H1 (cell line): ENCODE measurements at regions not wholly inside any gene's neighbourhood (a gene's known extent, or its start where the extent isn't known, plus 50 kb on each side); places are given as distances from the start of the nearest gene placed in this dataset.

Experiments used
- CTCF ChIA-PET: fragments of 300-600 bp; sonication (Branson Sonifier 250); formaldehyde crosslinking; loops from one replicate; lab custom pipeline; 2021; ENCODE audit not compliant: partially characterized antibody; lab: Charles Lee
- POLR2A ChIA-PET: fragments of 300-600 bp; sonication (Branson Sonifier 250); formaldehyde crosslinking; loops from one replicate; lab custom pipeline; 2021; ENCODE audit warnings: inconsistent platforms; ENCODE audit not compliant: partially characterized antibody; lab: Charles Lee
- DNase-seq, 2 experiments: peaks; one replicate each; pipeline versions ENCODE4 v3.0.0 to v3.0.0-alpha.2; 2010 to 2022; ENCODE audit warnings: low spot score in 2 of 2, low read depth in 1 of 2, mixed read lengths in 1 of 2
- FAIRE-seq: peaks from 2 replicates; lab custom pipeline; 2011; peaks lifted over from hg19 to GRCh38; lab: Jason Lieb, UNC
- H2AFZ ChIP-seq: 2 replicates; pipeline ENCODE4 v1.8.1; 2012; ENCODE audit warnings: low read length, inconsistent platforms
- H2AK5ac ChIP-seq: 2 replicates; pipeline ENCODE4 v1.6.1; 2013; ENCODE audit warnings: low read depth, low read length
- H2BK120ac ChIP-seq: replicated peaks from 2 replicates; pipeline ENCODE3; 2013; ENCODE audit warnings: low read depth, low read length, inconsistent platforms
- H2BK12ac ChIP-seq: 2 replicates; pipeline ENCODE4 v1.6.1; 2013; ENCODE audit warnings: low read depth, low read length
- H2BK15ac ChIP-seq: 2 replicates; pipeline ENCODE4 v1.6.1; 2013; ENCODE audit warnings: low read length
- H2BK20ac ChIP-seq: 2 replicates; pipeline ENCODE4 v1.6.1; 2013; ENCODE audit warnings: low read length
- H2BK5ac ChIP-seq: 2 replicates; pipeline ENCODE4 v1.6.1; 2013; ENCODE audit warnings: low read depth, low read length
- H3K14ac ChIP-seq: 2 replicates; pipeline ENCODE4 v1.6.1; 2013; ENCODE audit warnings: inconsistent platforms; ENCODE audit not compliant: insufficient read length
- H3K18ac ChIP-seq: 2 replicates; pipeline ENCODE4 v1.6.1; 2013; ENCODE audit warnings: low read length; ENCODE audit errors: extremely low read depth
- H3K23ac ChIP-seq: 2 replicates; pipeline ENCODE4 v1.6.1; 2013; ENCODE audit warnings: inconsistent platforms; ENCODE audit not compliant: insufficient read length
- H3K23me2 ChIP-seq: 2 replicates; pipeline ENCODE4 v1.6.1; 2013; ENCODE audit warnings: low read depth, low read length
- H3K27ac ChIP-seq: 2 replicates; pipeline ENCODE4 v1.6.1; 2011; ENCODE audit warnings: low read depth, low read length, inconsistent platforms
- H3K27me3 ChIP-seq, 4 experiments: replicated peaks in 1 of 4; 1 replicate in 1 of 4; 2 replicates in 3 of 4; pipeline versions ENCODE4 v1.6.1 to v1.8.1; 2011 to 2013; ENCODE audit warnings: low read length in 3 of 4, mild to moderate bottlenecking in 3 of 4, inconsistent platforms in 2 of 4, mixed read lengths in 2 of 4, moderate library complexity in 1 of 4; ENCODE audit not compliant: control insufficient read depth in 3 of 4, insufficient read depth in 3 of 4; ENCODE audit errors: extremely low read depth in 1 of 4
- H3K36me3 ChIP-seq, 4 experiments: 2 replicates each; pipeline versions ENCODE4 v1.6.1 to v1.8.1; 2011 to 2013; ENCODE audit warnings: mild to moderate bottlenecking in 4 of 4, low read length in 3 of 4, moderate library complexity in 2 of 4, control low read depth in 1 of 4, inconsistent platforms in 1 of 4; ENCODE audit not compliant: insufficient read depth in 4 of 4, control insufficient read depth in 2 of 4
- H3K4ac ChIP-seq: replicated peaks from 2 replicates; pipeline ENCODE3; 2013; ENCODE audit warnings: low read length, low read depth, mixed read lengths, inconsistent platforms; ENCODE audit not compliant: insufficient read length
- H3K4me1 ChIP-seq, 4 experiments: replicated peaks in 1 of 4; 1 replicate in 1 of 4; 2 replicates in 3 of 4; pipeline versions ENCODE4 v1.6.1 to v1.8.1; 2011 to 2013; ENCODE audit warnings: low read length in 3 of 4, inconsistent platforms in 2 of 4, mixed read lengths in 1 of 4; ENCODE audit not compliant: insufficient read depth in 4 of 4, control insufficient read depth in 3 of 4
- H3K4me2 ChIP-seq, 2 experiments: 2 replicates each; pipeline versions ENCODE4 v1.6.1 to v1.8.1; 2011 to 2013; ENCODE audit warnings: low read depth in 2 of 2, low read length in 2 of 2, control low read depth in 1 of 2, inconsistent platforms in 1 of 2, mild to moderate bottlenecking in 1 of 2; ENCODE audit not compliant: insufficient read depth in 1 of 2
- H3K4me3 ChIP-seq, 4 experiments: fragments of 200-600, 300-600 bp in 1 of 4; sonication (generic), shearing (Covaris generic), sonication (Bioruptor Twin) in 1 of 4; 2 replicates each; pipeline versions ENCODE4 v1.5.1 to v1.8.1; 2011 to 2016; ENCODE audit warnings: low read length in 4 of 4, low read depth in 3 of 4, control low read depth in 2 of 4, inconsistent platforms in 2 of 4, mild to moderate bottlenecking in 2 of 4, mixed read lengths in 1 of 4, moderate library complexity in 1 of 4; ENCODE audit not compliant: insufficient read depth in 2 of 4; ENCODE audit errors: extremely low read depth in 1 of 4
- H3K56ac ChIP-seq: replicated peaks from 2 replicates; pipeline ENCODE3; 2013; ENCODE audit warnings: low read depth, mild to moderate bottlenecking, mixed read lengths, low read length, inconsistent platforms; ENCODE audit not compliant: insufficient read length
- H3K79me1 ChIP-seq: 2 replicates; pipeline ENCODE4 v1.6.1; 2013; ENCODE audit warnings: low read depth, low read length, control low read depth
- H3K79me2 ChIP-seq, 2 experiments: 2 replicates each; pipeline versions ENCODE4 v1.6.1 to v1.8.1; 2012 to 2013; ENCODE audit warnings: low read length in 2 of 2, mild to moderate bottlenecking in 2 of 2, inconsistent platforms in 1 of 2; ENCODE audit not compliant: insufficient read depth in 2 of 2, control insufficient read depth in 1 of 2
- H3K9ac ChIP-seq, 4 experiments: replicated peaks in 1 of 4; 1 replicate in 1 of 4; 2 replicates in 3 of 4; pipeline versions ENCODE4 v1.6.1 to v1.8.1; 2011 to 2013; ENCODE audit warnings: low read depth in 3 of 4, low read length in 3 of 4, control low read depth in 2 of 4, mild to moderate bottlenecking in 2 of 4, moderate library complexity in 2 of 4, inconsistent platforms in 1 of 4; ENCODE audit errors: extremely low read depth in 1 of 4
- H3K9me3 ChIP-seq, 2 experiments: 2 replicates each; pipeline versions ENCODE4 v1.6.1 to v1.8.1; 2012 to 2013; ENCODE audit warnings: mild to moderate bottlenecking in 2 of 2, moderate library complexity in 2 of 2, control low read depth in 1 of 2, inconsistent platforms in 1 of 2, low read depth in 1 of 2, low read length in 1 of 2, mixed read lengths in 1 of 2; ENCODE audit not compliant: insufficient read depth in 2 of 2
- H4K20me1 ChIP-seq, 2 experiments: replicated peaks in 1 of 2; 2 replicates each; pipeline versions ENCODE3 to v1.8.1; 2011 to 2013; ENCODE audit warnings: inconsistent platforms in 2 of 2, low read length in 2 of 2, mild to moderate bottlenecking in 1 of 2; ENCODE audit not compliant: insufficient read depth in 2 of 2, control insufficient read depth in 1 of 2
- H4K5ac ChIP-seq: 2 replicates; pipeline ENCODE4 v1.6.1; 2013; ENCODE audit warnings: low read length, low read depth, mixed read lengths, inconsistent platforms; ENCODE audit not compliant: insufficient read length
- H4K8ac ChIP-seq: 2 replicates; pipeline ENCODE4 v1.8.0; 2013; ENCODE audit warnings: mild to moderate bottlenecking, moderate library complexity, low read length, inconsistent platforms; ENCODE audit not compliant: insufficient read depth; ENCODE audit errors: extremely low read depth
- H4K91ac ChIP-seq: replicated peaks from 2 replicates; pipeline ENCODE3; 2013; ENCODE audit warnings: low read length, mixed read lengths, inconsistent platforms; ENCODE audit not compliant: insufficient read length
- GABPA ChIP-seq: IDR thresholded peaks from 2 replicates; pipeline ENCODE4 v1.6.1; 2011; ENCODE audit warnings: mild to moderate bottlenecking, low read length, moderate library complexity, borderline replicate concordance; ENCODE audit not compliant: insufficient read depth
- GTF2F1 ChIP-seq: IDR thresholded peaks from 2 replicates; pipeline ENCODE4 v1.6.1; 2012; ENCODE audit warnings: low read depth, low read length, improper control_type of control experiment, borderline replicate concordance
- HDAC2 ChIP-seq, 2 experiments: fragments of 300-600 bp in 1 of 2; sonication (generic) in 1 of 2; IDR thresholded peaks; 2 replicates each; pipeline ENCODE4 v1.6.1; 2011 to 2012; ENCODE audit warnings: low read depth in 2 of 2, low read length in 2 of 2, mild to moderate bottlenecking in 2 of 2, moderate library complexity in 2 of 2, borderline replicate concordance in 1 of 2, inconsistent platforms in 1 of 2
- RAD21 ChIP-seq, 2 experiments: IDR thresholded peaks in 1 of 2; conservative IDR thresholded peaks in 1 of 2; 2 replicates each; pipeline ENCODE4 v1.6.1; 2011; ENCODE audit warnings: low read depth in 2 of 2, low read length in 2 of 2, improper control_type of control experiment in 1 of 2, inconsistent platforms in 1 of 2, mild to moderate bottlenecking in 1 of 2, moderate library complexity in 1 of 2
- RFX5 ChIP-seq: IDR thresholded peaks from 2 replicates; pipeline ENCODE4 v1.6.1; 2011; ENCODE audit warnings: low read depth, low read length, improper control_type of control experiment, borderline replicate concordance
- RXRA ChIP-seq: IDR thresholded peaks from 2 replicates; pipeline ENCODE4 v1.6.1; 2011; ENCODE audit warnings: low read depth, mild to moderate bottlenecking, low read length, moderate library complexity; ENCODE audit not compliant: insufficient read depth
- SP1 ChIP-seq: IDR thresholded peaks from 2 replicates; pipeline ENCODE4 v1.6.1; 2011; ENCODE audit warnings: low read depth, low read length
- TBP ChIP-seq: IDR thresholded peaks from 2 replicates; pipeline ENCODE4 v1.6.1; 2011; ENCODE audit warnings: low read depth, low read length, improper control_type of control experiment
- TEAD4 ChIP-seq: IDR thresholded peaks from 2 replicates; pipeline ENCODE4 v1.6.1; 2012; ENCODE audit warnings: low read depth, low read length, inconsistent platforms, mixed read lengths
- WGBS, 2 experiments: shearing (Covaris generic) in 1 of 2; methylation state at CpG; one replicate each; pipeline versions ENCODE4 v1.1.6 to v1.1.7; 2013 to 2015; ENCODE audit warnings: low lambda C conversion rate in 2 of 2, mixed read lengths in 2 of 2, inconsistent platforms in 1 of 2, low coverage in 1 of 2, missing lambda C conversion rate in 1 of 2; ENCODE audit not compliant: insufficient replicate concordance in 2 of 2, insufficient coverage in 1 of 2, insufficient read length in 1 of 2; ENCODE audit errors: extremely low coverage in 1 of 2, missing lambda C conversion rate in 1 of 2; 5-methylcytosine and 5-hydroxymethylcytosine counted together
- TF ChIP-seq, protein P1 (sequence below), 3 experiments: IDR thresholded peaks; 1 replicate in 2 of 3; 2 replicates in 1 of 3; pipeline versions ENCODE4 v1.5.1 to v1.6.1; 2011; ENCODE audit warnings: low read length in 3 of 3, mild to moderate bottlenecking in 3 of 3, inconsistent platforms in 2 of 3, low read depth in 1 of 3, moderate library complexity in 1 of 3; ENCODE audit not compliant: insufficient read depth in 1 of 3; ENCODE audit errors: control extremely low read depth in 1 of 3

- Histone ChIP-seq H4K5ac (no peak overlapping the region), H4K91ac (no peak overlapping the region), H3K27ac (no peak overlapping the region), H3K56ac (no peak overlapping the region), H3K27me3 (no peaks in the 10 kb centered on the region), H3K9me3 (no peaks in the 10 kb centered on the region), H4K8ac (no peak overlapping the region), H2AFZ (no peak overlapping the region), H3K4me1 (peaks cover 0 to 2% (median 0%) of the 10 kb centered on the region in 4 experiments; a peak in 1 of 7 replicates), H4K20me1 (no peaks in the 10 kb centered on the region), H3K23me2 (no peaks in the 10 kb centered on the region), H3K79me1 (no peaks in the 10 kb centered on the region), H2BK5ac (no peak overlapping the region), H2AK5ac (no peak overlapping the region), H3K23ac (no peak overlapping the region), H2BK20ac (no peak overlapping the region), H3K9ac (no peak overlapping the region), H3K79me2 (no peaks in the 10 kb centered on the region), H2BK15ac (no peak overlapping the region), H3K36me3 (no peaks in the 10 kb centered on the region), H2BK12ac (no peak overlapping the region), H3K4me2 (no peak overlapping the region), H3K14ac (no peak overlapping the region), H3K18ac (no peak overlapping the region), H3K4me3 (no peak overlapping the region), H2BK120ac (no peak overlapping the region), H3K4ac (no peak overlapping the region)
- CTCF ChIA-PET: no interaction called here
- FAIRE-seq: no peak
- no peak for DNase-seq
- WGBS, 2 experiments: 92% methylated on average over 5 of the region's 5 CpGs; no CpG with 5 or more reads in 1 of the 2 experiments
- POLR2A ChIA-PET: no interaction called here
- TF ChIP-seq, protein P1, sequence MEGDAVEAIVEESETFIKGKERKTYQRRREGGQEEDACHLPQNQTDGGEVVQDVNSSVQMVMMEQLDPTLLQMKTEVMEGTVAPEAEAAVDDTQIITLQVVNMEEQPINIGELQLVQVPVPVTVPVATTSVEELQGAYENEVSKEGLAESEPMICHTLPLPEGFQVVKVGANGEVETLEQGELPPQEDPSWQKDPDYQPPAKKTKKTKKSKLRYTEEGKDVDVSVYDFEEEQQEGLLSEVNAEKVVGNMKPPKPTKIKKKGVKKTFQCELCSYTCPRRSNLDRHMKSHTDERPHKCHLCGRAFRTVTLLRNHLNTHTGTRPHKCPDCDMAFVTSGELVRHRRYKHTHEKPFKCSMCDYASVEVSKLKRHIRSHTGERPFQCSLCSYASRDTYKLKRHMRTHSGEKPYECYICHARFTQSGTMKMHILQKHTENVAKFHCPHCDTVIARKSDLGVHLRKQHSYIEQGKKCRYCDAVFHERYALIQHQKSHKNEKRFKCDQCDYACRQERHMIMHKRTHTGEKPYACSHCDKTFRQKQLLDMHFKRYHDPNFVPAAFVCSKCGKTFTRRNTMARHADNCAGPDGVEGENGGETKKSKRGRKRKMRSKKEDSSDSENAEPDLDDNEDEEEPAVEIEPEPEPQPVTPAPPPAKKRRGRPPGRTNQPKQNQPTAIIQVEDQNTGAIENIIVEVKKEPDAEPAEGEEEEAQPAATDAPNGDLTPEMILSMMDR (IDR thresholded peaks at IDR 0.05; ENCODE audit: control extremely low read depth in 1 of 3, insufficient read depth in 1 of 3, low read depth in 1 of 3, low read length in 3 of 3): no peak
- TF ChIP-seq GTF2F1 (no peak), RFX5 (no peak), SP1 (no peak), RXRA (no peak), GABPA (no peak), TBP (no peak), HDAC2 (IDR thresholded peaks at IDR 0.05; ENCODE audit: borderline replicate concordance in 1 of 2, low read depth in 2 of 2, low read length in 2 of 2) (no peak), TEAD4 (no peak), RAD21 (IDR thresholded peaks at IDR 0.05 in 1 of 2, conservative IDR thresholded peaks at IDR 0.05 in 1 of 2; ENCODE audit: low read depth in 2 of 2, low read length in 2 of 2) (no peak)
Measured at GRCh38 chr4:121564840-121565375, 131.9 kb downstream of the ANXA5 start.
